Retinal pigment epithelial cell (primary cell): ENCODE measurements at regions not wholly inside any gene's neighbourhood (a gene's known extent, or its start where the extent isn't known, plus 50 kb on each side); places are given as distances from the start of the nearest gene placed in this dataset.
A peak's percentile ranks its signal among the peaks of the same experiment; 100 is the strongest.

Source experiments
- DNase-seq: peaks from one replicate; pipeline ENCODE4 v3.0.0-alpha.2; 2010; ENCODE audit warnings: low read depth
- H3K4me3 ChIP-seq: 2 replicates; pipeline ENCODE4 v1.5.1; 2011; ENCODE audit warnings: mild to moderate bottlenecking, low read length, control low read depth, moderate library complexity
- CTCF ChIP-seq: conservative IDR thresholded peaks from 2 replicates; pipeline ENCODE4 v1.5.1; 2011; ENCODE audit warnings: low read depth, low read length, control low read depth, inconsistent platforms

GRCh38 chr9:69970001-69970533 is 73.6 kb upstream of the MAMDC2 start:
- no peak overlapping the region for H3K4me3 ChIP-seq
- no peak for DNase-seq
- no peak for TF ChIP-seq CTCF

GRCh38 chr9:69971643-69972449 is 71.8 kb upstream of the MAMDC2 start:
- TF ChIP-seq CTCF: peak; percentile 92
- no peak overlapping the region for H3K4me3 ChIP-seq
- DNase-seq: peak; percentile 26

GRCh38 chr9:69975681-69976080 is 68.0 kb upstream of the MAMDC2 start:
- DNase-seq: no peak
- TF ChIP-seq CTCF: no peak
- H3K4me3 ChIP-seq: no peak overlapping the region

GRCh38 chr9:69976152-69976551 is 67.5 kb upstream of the MAMDC2 start:
- DNase-seq: peak; percentile 54
- TF ChIP-seq CTCF: no peak
- no peak overlapping the region for H3K4me3 ChIP-seq

- TF ChIP-seq CTCF: no peak
- no peak for DNase-seq
- H3K4me3 ChIP-seq: no peak overlapping the region
These were observed 63.6 kb upstream of the MAMDC2 start for GRCh38 chr9:69980041-69980440.

- no peak overlapping the region for H3K4me3 ChIP-seq
- no peak for DNase-seq
- TF ChIP-seq CTCF: no peak
These were observed 63.1 kb upstream of the MAMDC2 start for GRCh38 chr9:69980591-69980990.
